ENCODE measurements at regions not wholly inside any gene's neighbourhood (a gene's known extent, or its start where the extent isn't known, plus 50 kb on each side); places are given as distances from the start of the nearest gene placed in this dataset.

GRCh38 chr10:10514797-10515196 lies 502.9 kb upstream of the CELF2 start:
- DNase-seq = no peak

GRCh38 chr10:10515479-10516204 lies 502.0 kb upstream of the CELF2 start:
- DNase-seq = no peak

GRCh38 chr10:10516346-10517130 lies 501.1 kb upstream of the CELF2 start:
- no peak for DNase-seq

- no peak for DNase-seq
Observed at GRCh38 chr10:10517866-10518265, 499.8 kb upstream of the CELF2 start.

- no peak for DNase-seq
Observed at GRCh38 chr10:10519674-10520073, 498.0 kb upstream of the CELF2 start.

- DNase-seq = no peak
Observed at GRCh38 chr10:10520491-10521385, 496.9 kb upstream of the CELF2 start.

- no peak for DNase-seq
Observed at GRCh38 chr10:10526846-10527245, 490.8 kb upstream of the CELF2 start.

GRCh38 chr10:10527861-10528562 lies 489.7 kb upstream of the CELF2 start:
- peak; percentile 4 for DNase-seq

- DNase-seq = peak; percentile 39
Observed at GRCh38 chr10:10528563-10528910, 489.1 kb upstream of the CELF2 start.

- peak; percentile 5 for DNase-seq
Observed at GRCh38 chr10:10530313-10530712, 487.4 kb upstream of the CELF2 start.

GRCh38 chr10:10532236-10532635 lies 485.4 kb upstream of the CELF2 start:
- no peak for DNase-seq

- peak; percentile 12 for DNase-seq
Observed at GRCh38 chr10:10532826-10533225, 484.8 kb upstream of the CELF2 start.

GRCh38 chr10:10533437-10533836 lies 484.2 kb upstream of the CELF2 start:
- DNase-seq = peak; percentile 19

- no peak for DNase-seq
Observed at GRCh38 chr10:10538326-10538725, 479.3 kb upstream of the CELF2 start.

- DNase-seq = peak; percentile 69
Observed at GRCh38 chr10:10540398-10540797, 477.3 kb upstream of the CELF2 start.

GRCh38 chr10:10542477-10542876 lies 475.2 kb upstream of the CELF2 start:
- peak; percentile 60 for DNase-seq

- no peak for DNase-seq
Observed at GRCh38 chr10:10544890-10545289, 472.8 kb upstream of the CELF2 start.

GRCh38 chr10:10545771-10546170 lies 471.9 kb upstream of the CELF2 start:
- no peak for DNase-seq

- no peak for DNase-seq
Observed at GRCh38 chr10:10551596-10552301, 465.9 kb upstream of the CELF2 start.

- no peak for DNase-seq
Observed at GRCh38 chr10:10552948-10553347, 464.7 kb upstream of the CELF2 start.

- peak; percentile 56 for DNase-seq
Observed at GRCh38 chr10:10564081-10564794, 453.4 kb upstream of the CELF2 start.
